ENCODE measurements at regions not wholly inside any gene's neighbourhood (a gene's known extent, or its start where the extent isn't known, plus 50 kb on each side); places are given as distances from the start of the nearest gene placed in this dataset.
"Not testable (repeated sequence)": the region's sequence is repeated elsewhere in the genome, so short reads cannot be mapped to it uniquely, and the experiment has no call there.

- no peak for DNase-seq (ENCODE audit: low read depth in 3 of 3, low spot score in 1 of 3)
Observed at GRCh38 chr17:14744761-14745473, 444.0 kb downstream of the HS3ST3B1 start.

GRCh38 chr17:14741491-14741890 is 440.6 kb downstream of the HS3ST3B1 start:
- DNase-seq (ENCODE audit: low read depth in 3 of 3, low spot score in 1 of 3) = no peak

DNA sequence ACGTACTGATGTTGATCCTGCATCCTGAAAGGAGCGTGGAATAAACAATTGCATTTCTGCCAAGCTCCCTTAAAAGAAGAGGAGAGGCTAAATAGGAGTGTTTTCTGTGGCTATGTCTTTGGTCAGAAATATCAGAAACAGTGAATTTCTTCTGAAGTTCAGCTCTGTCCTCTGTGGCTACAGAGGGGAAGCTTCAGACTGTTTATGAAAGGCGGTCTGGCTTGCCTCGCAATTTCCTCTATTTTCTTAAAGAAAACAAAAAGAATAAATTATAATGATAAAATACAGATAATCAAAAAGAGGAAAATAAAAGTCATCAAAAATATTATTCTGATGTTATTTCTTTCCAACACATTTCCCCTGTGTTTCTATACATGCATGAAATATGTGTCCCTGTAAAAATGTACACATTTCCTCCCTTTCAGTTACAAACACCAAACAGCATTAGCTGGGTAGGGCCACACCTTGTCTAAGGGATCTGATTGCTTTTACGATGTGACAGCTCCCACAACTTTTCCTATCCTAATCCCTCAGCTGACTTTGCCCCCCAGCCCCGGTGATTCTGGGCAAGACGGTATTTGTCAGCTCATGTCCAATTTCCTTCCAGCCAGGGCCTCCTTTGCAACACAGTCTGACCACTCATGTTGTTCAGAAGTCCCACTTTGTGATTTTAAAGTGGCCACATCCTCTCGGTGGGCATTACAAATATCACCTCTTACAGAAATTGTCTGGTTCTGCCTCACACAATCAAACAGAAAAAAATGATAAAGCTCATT is 439.0 kb downstream of the HS3ST3B1 start:
- DNase-seq (ENCODE audit: low read depth in 3 of 3, low spot score in 1 of 3) = no peak

GRCh38 chr17:14738652-14738988 is 437.7 kb downstream of the HS3ST3B1 start:
- no peak for DNase-seq (ENCODE audit: low read depth in 3 of 3, low spot score in 1 of 3)

DNA sequence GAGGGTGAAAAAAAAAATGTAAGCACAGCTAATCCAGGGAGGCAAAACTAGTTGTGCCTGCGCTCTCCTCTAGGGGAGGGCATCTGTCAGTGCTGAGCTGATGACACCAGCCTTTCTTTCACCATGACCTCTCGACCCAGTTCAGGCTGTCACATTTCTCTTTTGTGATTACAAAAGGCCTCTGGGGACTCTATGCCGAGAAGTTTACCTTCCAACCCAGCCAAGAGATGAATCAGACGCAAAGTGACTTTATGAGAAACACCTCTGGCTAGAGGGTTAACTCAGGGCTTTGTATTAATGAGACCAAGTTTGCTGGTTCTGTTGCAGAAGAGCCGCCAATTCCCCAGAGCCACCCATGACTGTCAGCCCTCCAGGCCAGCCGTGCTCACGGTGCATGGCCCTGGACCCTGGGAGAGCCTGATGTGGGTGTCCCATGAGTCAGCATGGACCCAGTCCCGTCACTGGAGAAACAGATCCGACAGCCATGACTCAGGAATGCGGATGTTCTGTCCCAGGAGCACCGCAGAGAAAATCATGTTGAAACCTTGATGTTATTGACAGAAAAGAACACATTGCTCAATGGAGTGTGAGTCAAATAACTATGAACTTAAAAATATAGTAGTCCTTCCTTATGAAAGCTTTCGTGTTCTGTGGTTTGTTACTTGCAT is 437.2 kb downstream of the HS3ST3B1 start:
- DNase-seq (ENCODE audit: low read depth in 3 of 3, low spot score in 1 of 3) = no peak

DNA sequence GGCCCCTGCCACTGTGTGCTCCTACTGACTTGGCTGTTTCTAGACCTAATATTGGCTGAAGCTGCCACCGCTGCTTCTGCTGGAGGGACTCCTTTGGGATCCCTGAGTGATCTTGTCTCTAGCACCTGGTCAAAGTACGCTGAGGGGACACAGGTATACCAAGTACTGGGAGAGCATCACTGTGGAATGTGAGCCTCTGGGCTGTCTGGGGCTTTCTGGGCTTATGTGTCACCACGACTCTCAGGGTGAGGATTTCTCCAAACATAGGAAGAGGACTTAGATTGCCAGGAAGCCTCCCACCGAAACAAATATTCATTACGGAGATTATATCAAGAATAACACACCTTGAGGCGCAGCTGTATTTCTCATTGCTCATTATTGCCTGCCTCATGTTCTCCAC is 435.8 kb downstream of the HS3ST3B1 start:
- no peak for DNase-seq (ENCODE audit: low read depth in 3 of 3, low spot score in 1 of 3)

- DNase-seq (ENCODE audit: low read depth in 3 of 3, low spot score in 1 of 3) = no peak
Observed at GRCh38 chr17:14733376-14733775, 432.5 kb downstream of the HS3ST3B1 start.

DNA sequence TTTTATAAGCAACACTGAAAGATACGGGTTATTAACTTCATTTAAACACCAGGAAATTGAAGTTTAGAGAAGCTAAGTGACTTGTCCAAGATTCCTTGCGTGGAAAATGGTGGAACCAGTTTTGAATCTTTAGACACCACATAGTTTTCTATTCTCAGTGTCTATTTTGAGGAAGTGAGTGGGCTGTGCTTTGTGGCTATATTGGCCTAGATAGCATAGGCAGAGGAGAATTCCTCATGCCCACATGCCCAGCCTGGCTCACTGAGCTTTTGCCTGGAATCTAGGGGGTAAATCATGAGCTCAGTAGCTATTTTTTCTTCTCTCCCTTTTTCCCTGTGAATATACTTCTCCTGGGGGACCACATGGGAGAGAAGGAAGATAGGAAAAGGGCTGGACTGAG is 431.3 kb downstream of the HS3ST3B1 start:
- no peak for DNase-seq (ENCODE audit: low read depth in 3 of 3, low spot score in 1 of 3)

DNA sequence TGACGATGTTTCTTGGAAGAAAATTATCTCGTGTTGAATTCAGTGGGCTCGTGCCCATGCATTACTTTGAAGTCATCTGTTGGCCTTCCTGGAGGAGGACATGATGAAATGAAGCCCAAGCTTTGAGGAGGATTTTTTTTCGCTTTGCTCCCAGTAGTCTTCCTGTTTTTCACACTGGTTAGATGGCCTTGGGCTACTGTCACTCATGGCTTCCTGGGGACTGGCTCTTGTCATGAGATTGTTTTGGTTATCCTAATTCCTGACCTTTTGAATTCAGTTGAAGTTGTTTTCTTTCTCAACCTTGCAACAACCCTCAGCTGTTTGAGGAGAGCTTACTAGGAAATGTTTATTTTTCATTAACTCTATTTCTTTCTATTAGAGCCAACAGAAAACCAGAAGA is 430.7 kb downstream of the HS3ST3B1 start:
- DNase-seq (ENCODE audit: low read depth in 3 of 3, low spot score in 1 of 3) = no peak

DNA sequence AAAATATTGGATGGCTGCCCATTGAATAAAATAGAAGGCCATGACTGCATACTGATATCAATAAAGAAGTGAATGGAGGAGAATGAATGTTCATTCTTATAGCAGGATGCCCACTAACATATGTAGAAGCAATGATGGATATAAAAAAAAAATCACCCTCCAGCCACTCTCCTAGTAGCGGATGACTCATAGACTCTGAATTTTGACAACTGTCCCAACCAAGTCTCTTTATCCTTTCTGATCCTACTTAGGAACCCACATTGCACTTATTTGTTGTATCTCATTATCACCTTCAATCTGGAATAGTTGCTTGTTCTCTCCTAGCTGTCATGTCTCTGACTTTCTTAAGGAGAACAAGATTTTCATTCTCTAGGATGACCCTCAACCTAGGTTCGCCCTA is 429.9 kb downstream of the HS3ST3B1 start:
- no peak for DNase-seq (ENCODE audit: low read depth in 3 of 3, low spot score in 1 of 3)

DNA sequence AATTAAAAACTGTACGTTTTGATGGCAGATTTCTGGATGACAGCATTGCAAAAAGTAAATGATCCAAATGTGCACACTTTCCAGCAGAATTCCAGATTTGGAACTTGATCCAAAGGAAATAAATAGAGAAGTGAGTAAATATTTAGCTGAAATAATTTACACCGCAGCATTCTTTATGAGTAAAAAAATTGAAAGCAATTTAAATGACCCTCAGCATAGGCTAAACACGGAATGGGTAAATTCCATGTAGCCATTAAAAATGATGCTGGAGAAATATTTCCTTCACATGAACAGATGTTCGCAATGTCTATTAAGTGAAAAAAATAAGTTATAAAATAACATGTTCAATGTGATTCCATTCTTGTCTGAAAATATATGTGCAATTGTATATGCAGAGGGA is 424.8 kb downstream of the HS3ST3B1 start:
- no peak for DNase-seq (ENCODE audit: low read depth in 3 of 3, low spot score in 1 of 3)

DNA sequence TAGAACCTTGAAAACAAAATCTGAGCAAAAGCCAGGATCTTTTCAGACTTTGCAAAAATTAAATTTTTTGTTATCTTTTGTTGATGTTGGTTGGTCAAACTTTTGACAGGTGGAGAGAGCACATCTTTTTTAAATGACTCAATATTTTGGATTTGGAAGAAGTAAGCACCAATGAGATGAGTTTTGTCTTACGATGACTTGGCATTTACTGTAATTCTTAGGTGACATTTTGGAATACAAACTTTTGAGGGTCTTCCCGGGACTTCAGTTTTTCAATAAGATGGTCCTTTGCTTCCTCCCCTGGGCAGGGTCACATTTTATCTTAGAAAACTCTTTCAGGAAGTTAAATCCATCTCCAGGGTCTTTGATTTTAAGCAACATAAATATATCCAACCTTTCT is 423.9 kb downstream of the HS3ST3B1 start:
- DNase-seq (ENCODE audit: low read depth in 3 of 3, low spot score in 1 of 3) = no peak

- not testable (repeated sequence) for DNase-seq (ENCODE audit: low read depth in 3 of 3, low spot score in 1 of 3)
Observed at GRCh38 chr17:14723349-14723748, 422.5 kb downstream of the HS3ST3B1 start.

- DNase-seq (ENCODE audit: low read depth in 3 of 3, low spot score in 1 of 3) = no peak
Observed at GRCh38 chr17:14719942-14720341, 419.1 kb downstream of the HS3ST3B1 start.

DNA sequence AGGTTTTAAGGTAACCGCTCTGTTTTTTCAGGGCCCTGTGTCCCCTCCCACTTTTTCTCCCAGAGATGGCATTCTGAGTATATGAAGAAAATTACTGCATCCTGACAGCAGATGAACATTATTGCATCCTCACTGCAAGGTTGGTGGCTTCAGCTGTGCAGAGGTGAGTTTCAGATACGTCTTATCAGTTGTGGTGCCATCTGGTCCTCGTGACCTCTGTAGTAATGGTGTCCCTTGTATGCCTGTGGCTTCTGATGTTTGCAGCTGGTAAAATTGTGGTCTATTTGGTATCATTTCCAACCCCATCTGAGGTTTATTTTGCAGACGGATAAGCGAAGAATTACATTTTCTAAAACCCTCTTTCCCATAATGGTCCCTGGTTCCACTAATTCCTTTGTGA is 417.0 kb downstream of the HS3ST3B1 start:
- no peak for DNase-seq (ENCODE audit: low read depth in 3 of 3, low spot score in 1 of 3)

- no peak for DNase-seq (ENCODE audit: low read depth in 3 of 3, low spot score in 1 of 3)
Observed at GRCh38 chr17:14715561-14715960, 414.7 kb downstream of the HS3ST3B1 start.

DNA sequence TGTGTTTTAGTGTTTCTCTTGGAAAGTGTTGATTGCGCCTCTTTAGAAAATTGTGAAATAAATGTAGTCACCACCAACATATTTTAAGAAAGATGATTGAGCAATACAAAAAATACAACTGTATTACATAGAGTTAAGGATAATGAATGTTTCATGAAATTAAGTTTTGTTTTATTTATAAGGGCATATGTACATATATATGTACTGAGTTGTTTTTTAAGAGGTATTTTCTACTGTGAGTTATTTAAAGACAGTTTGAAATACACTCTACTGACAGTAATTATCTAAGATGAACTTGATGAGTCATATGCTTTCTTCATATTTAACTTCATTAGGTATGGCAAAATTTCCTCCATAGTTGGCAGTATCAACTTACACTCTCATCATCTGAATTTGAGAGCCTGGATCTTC is 411.7 kb downstream of the HS3ST3B1 start:
- no peak for DNase-seq (ENCODE audit: low read depth in 3 of 3, low spot score in 1 of 3)

- no peak for DNase-seq (ENCODE audit: low read depth in 3 of 3, low spot score in 1 of 3)
Observed at GRCh38 chr17:14704121-14704520, 403.2 kb downstream of the HS3ST3B1 start.

DNA sequence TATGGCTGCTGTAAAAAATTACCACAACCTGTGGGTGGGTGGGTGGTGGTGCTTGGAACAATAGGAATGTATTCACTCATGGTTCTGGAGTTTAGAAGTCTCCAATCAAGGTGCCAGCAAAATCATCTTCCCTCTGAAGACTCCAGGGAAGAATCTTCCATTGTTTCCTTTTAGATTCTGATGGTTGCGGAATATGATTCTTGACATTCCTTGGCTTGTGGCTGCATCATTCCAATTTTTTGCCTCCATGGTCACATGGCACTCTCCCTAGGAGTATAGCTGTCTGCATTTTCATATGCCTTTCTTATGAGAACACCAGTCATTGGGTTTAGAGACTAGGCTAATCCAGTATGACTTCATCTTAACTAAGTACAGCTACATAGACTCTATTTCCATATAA is 401.0 kb downstream of the HS3ST3B1 start:
- no peak for DNase-seq (ENCODE audit: low read depth in 3 of 3, low spot score in 1 of 3)

DNA sequence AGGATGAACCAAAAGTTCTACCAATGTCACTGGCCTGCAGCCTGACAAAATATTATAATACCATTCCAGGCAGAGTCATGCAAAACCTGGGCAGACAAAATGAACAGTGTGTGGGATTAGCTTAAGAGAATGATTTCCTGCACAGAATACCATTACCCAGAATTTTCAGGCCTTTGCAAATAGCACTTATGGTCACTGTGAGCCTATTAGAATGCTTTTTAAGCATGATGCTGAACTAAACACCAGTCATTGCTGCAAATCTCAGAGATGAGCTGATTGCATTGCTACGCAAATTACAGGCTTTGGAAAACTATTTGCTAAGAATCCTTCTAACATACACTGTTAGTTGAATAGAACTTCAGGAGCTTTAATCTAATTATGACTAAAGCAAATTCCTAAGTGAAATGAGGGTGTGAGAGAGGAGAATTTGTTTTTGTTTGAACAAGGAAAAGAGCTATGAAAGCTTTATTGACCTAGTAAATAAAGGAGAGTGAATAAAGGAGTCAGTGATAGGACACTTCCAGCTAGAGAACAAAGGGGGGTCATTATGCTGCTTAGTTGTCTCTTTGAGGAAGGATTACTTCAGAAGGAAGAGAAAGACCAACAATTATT is 398.8 kb downstream of the HS3ST3B1 start:
- DNase-seq (ENCODE audit: low read depth in 3 of 3, low spot score in 1 of 3) = no peak

GRCh38 chr17:14693382-14693781 is 392.5 kb downstream of the HS3ST3B1 start:
- DNase-seq (ENCODE audit: low read depth in 3 of 3, low spot score in 1 of 3) = no peak

DNA sequence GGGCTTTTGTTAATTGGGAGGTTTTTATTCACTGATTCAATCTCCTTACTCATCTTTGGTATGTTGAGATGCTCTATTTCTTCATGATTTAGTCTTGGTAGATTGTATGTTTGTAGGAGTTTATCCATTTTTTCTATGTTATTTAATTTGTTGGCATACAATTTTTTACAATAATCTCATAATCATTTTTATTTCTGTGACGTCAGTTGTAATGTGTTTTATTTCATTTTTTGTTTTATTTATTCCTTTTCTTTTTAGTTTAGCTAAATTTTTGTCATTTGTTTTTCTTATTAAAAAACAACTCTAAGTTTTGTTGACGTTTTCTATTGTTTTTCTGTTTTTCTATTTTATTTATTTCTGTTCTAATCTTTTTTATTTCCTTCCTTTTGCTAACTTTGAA is 389.8 kb downstream of the HS3ST3B1 start:
- no peak for DNase-seq (ENCODE audit: low read depth in 3 of 3, low spot score in 1 of 3)
